Upper lobe of left lung (tissue), 4 donors: ENCODE measurements at regions not wholly inside any gene's neighbourhood (a gene's known extent, or its start where the extent isn't known, plus 50 kb on each side); places are given as distances from the start of the nearest gene placed in this dataset.

ENCODE experiments used
- POLR2A ChIP-seq, 4 donors: fragments of 450-650 bp; IDR thresholded peaks; one replicate each; pipeline ENCODE4 v1.5.1; 2016 to 2017; ENCODE audit warnings: antibody characterized with exemption in 4 of 4, mild to moderate bottlenecking in 2 of 4
- POLR2AphosphoS5 ChIP-seq, 2 donors: sonication (generic); formaldehyde crosslinking; IDR thresholded peaks; one replicate each; pipeline ENCODE4 v1.5.1; 2017; ENCODE audit warnings: antibody characterized with exemption in 2 of 2
- TF ChIP-seq, protein P1 (sequence below), 6 experiments: fragments of 450-650 bp in 4 of 6; fragments of 200-600 bp in 2 of 6; sonication (generic) in 2 of 6; IDR thresholded peaks; one replicate each; pipeline ENCODE4 v1.5.1; 2016 to 2019; ENCODE audit warnings: antibody characterized with exemption in 6 of 6

DNA sequence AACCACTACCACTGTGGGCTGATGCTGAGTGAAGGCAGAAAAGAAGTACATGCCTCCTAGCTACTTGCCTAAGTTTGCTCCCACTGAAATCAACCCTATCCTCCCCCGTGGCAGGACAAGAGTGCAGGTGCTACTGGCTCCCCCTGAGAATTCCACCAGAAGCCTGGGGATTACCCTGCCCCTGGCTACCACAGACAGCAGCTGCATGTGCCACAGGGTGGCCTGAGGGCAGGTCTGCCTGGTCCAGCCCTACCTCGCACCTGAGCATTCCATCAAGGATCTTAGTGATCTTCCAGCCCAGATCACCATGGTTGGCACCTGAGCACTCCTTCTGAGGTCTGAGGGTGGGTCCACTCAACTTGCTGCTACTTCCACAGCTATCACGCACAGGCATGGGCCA is 176.4 kb upstream of the SMIM30 start:
- TF ChIP-seq, protein P1, sequence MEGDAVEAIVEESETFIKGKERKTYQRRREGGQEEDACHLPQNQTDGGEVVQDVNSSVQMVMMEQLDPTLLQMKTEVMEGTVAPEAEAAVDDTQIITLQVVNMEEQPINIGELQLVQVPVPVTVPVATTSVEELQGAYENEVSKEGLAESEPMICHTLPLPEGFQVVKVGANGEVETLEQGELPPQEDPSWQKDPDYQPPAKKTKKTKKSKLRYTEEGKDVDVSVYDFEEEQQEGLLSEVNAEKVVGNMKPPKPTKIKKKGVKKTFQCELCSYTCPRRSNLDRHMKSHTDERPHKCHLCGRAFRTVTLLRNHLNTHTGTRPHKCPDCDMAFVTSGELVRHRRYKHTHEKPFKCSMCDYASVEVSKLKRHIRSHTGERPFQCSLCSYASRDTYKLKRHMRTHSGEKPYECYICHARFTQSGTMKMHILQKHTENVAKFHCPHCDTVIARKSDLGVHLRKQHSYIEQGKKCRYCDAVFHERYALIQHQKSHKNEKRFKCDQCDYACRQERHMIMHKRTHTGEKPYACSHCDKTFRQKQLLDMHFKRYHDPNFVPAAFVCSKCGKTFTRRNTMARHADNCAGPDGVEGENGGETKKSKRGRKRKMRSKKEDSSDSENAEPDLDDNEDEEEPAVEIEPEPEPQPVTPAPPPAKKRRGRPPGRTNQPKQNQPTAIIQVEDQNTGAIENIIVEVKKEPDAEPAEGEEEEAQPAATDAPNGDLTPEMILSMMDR (IDR thresholded peaks at IDR 0.05) = no peak
- TF ChIP-seq POLR2A (IDR thresholded peaks at IDR 0.05) = no peak
- no peak for TF ChIP-seq POLR2AphosphoS5 (IDR thresholded peaks at IDR 0.05)
